Stimulated activated CD4-positive, alpha-beta T cell treated with anti-CD3 and anti-CD28 coated beads, TNF-alpha, amount 100 ng/mL, for 48 hours (primary cell): ENCODE measurements at regions not wholly inside any gene's neighbourhood (a gene's known extent, or its start where the extent isn't known, plus 50 kb on each side); places are given as distances from the start of the nearest gene placed in this dataset.
"Not testable (repeated sequence)": the region's sequence is repeated elsewhere in the genome, so short reads cannot be mapped to it uniquely, and the experiment has no call there.

Experiments used
- DNase-seq, 3 donors: peaks; one replicate each; pipeline ENCODE4 v3.0.0-alpha.2; 2020; ENCODE audit warnings: low read depth in 3 of 3

DNA sequence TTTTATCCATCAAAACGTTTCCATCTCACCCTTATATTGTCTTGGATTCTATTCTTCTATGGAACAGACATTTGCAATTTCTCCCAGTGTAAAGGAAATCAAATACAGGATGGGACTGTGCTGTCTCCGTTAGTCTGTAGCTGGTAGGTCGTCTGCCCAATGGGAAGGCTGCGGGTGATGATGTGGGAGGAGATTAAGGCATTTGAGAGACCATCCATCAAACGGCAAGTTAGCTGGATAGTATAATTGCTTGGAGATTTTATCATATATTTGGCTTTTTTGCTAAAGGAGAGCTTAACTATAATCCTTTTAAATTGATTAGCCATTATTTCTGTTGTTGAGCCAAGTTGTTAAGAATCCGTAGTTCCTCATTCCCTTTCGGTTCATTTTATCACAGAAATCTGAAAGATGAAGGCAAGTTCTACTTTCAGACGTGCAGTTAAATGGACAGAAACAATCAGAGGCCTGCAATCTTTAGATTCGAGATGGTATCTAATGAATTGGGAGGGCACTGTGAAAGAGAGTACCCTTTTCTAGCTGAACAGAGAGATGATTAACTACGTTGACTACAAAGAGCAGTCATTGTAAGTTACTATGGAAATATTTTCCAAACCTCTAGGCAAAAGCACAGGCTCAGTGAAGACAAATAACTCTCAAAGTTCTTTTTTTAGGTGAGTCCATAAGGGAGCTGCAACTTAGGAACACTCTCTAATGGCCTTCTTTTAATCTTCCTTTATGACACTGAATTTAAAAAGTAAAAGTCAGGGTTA is 253.3 kb upstream of the KIAA1217 start:
- DNase-seq: no peak

DNA sequence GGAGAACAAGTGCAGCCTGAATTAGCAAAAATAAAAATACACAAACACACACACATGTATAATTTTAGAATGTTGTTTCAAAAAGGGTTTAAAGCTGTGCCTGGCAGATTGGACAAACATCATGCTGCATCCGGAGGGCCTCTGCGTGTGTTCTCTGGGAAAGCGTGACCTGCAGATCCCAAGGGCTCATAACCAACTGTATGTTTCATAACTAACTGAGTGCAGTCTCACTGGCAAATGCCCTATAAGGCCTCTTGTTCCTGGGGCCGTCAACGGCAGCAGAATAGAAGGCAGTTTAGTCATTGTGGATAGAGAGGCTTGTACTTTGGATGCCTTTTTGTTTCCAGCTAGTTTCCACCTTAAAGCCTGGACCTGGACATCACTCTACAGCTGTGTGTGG is 243.8 kb upstream of the KIAA1217 start:
- no peak for DNase-seq

DNA sequence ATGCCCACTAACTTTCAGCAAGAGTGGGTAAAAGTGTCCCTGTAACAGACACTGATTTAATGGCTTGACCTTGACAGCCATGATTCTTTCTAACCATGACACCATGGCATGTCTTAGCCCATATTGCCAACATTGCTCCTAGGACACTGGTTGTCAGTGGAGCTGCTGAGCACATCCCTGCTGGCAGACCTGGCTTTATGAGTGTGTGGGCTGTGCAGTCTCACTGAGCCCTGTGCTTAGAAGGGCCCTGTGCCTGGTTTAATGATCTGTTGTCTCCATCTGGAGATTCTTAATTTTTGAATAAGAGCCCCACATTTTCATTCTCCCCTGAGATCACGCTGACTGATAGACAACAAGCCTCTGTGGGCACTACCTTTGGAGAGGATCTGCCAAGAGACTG is 243.1 kb upstream of the KIAA1217 start:
- no peak for DNase-seq

- no peak for DNase-seq
Observed at GRCh38 chr10:23966504-23967051, 242.4 kb upstream of the KIAA1217 start.

GRCh38 chr10:23968301-23968700 is 240.6 kb upstream of the KIAA1217 start:
- DNase-seq: no peak

DNA sequence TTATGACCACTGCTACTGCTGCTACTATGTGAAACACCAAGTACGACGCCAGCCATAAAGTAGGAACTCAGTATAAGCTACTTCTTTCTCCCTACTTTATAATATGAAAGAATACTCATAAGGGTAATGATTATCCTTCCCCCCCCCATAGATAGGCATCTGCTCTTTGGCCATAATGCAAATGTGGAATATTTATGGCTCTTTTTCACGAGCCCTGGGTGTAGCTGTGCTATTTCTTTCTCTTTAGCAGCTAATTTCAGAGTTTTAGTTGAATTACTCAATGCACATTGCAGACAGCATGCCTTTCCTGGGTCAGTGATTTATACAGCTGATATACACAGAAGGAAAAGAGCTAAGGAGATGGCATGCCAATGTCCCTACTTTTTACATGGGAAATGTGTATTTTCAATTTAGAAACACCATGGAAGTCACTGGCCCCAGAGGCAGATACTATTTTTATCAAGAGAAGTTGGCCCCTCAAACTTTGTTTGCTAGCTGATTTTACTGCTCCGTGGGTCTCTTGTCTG is 234.1 kb upstream of the KIAA1217 start:
- DNase-seq: no peak

GRCh38 chr10:23975431-23975830 is 233.5 kb upstream of the KIAA1217 start:
- DNase-seq: no peak

GRCh38 chr10:23976275-23976674 is 232.7 kb upstream of the KIAA1217 start:
- no peak for DNase-seq

- no peak for DNase-seq
Observed at GRCh38 chr10:23978317-23978716, 230.6 kb upstream of the KIAA1217 start.

GRCh38 chr10:23980094-23980493 is 228.8 kb upstream of the KIAA1217 start:
- DNase-seq: no peak

GRCh38 chr10:23981520-23982309 is 227.2 kb upstream of the KIAA1217 start:
- no peak for DNase-seq

DNA sequence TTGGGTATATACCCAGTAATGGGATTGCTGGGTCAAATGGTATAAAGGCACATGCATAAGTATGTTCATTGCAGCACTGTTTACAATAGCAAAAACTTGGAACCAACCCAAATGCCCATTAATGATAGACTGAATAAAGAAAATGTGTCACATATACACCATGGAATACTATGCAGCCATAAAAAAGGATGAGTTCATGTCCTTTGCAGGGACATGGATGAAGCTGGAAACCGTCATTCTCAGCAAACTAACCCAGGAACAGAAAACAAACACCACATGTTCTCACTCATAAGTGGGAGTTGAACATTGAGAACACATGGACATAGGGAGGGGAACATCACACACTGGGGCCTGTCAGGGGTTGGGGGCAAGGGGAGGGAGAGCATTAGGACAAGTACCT is 224.5 kb upstream of the KIAA1217 start:
- not testable (repeated sequence) for DNase-seq

DNA sequence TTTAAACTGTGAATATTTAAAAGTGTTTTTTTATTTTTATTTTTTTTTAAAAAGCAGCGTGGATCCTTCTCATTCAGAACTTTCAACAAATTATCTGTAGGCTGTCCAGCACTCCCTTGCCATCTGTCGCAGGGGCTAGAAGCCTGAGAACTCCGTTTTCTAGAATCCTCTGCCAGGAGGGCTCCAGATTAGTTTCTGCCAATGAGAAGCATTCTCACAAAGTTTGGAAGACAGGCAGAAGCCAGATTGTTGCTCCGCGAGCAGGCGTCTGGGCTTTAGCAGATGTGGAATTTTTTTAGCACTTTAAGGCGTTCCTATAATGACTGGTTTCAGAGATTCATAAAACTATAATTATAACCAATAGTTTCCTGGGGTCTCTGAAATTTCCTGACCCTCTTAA is 220.9 kb upstream of the KIAA1217 start:
- no peak for DNase-seq

GRCh38 chr10:23994459-23995046 is 214.4 kb upstream of the KIAA1217 start:
- peak; percentile 3 to 17 (median 7) for DNase-seq

GRCh38 chr10:23999445-23999844 is 209.5 kb upstream of the KIAA1217 start:
- no peak for DNase-seq

DNA sequence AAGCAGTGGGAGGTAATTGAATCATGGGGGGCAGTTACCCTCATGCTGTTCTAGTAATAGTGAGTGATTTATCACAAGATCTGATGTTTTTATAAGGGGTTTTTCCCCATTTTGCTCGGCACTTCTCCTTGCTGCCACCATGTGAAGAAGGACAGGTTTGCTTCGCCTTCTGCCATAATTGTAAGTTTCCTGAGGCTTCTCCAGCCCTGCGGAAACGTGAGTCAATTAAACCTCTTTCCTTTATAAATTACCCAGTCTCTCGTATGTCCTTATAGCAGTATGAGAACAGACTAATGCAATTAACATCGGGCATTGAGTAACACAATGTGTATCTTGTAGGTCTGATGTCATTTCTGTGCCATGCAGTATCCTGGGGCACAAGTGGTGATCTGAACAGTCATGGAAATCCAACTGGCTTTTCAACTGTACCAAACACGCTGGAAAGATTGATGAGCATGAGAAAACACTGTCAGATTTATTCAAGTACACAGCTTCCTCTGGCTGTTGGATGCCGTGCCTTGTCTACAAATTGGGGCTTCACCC is 208.6 kb upstream of the KIAA1217 start:
- DNase-seq: no peak

GRCh38 chr10:24006741-24007140 is 202.2 kb upstream of the KIAA1217 start:
- DNase-seq: no peak

- no peak for DNase-seq
Observed at GRCh38 chr10:24007359-24007758, 201.6 kb upstream of the KIAA1217 start.

DNA sequence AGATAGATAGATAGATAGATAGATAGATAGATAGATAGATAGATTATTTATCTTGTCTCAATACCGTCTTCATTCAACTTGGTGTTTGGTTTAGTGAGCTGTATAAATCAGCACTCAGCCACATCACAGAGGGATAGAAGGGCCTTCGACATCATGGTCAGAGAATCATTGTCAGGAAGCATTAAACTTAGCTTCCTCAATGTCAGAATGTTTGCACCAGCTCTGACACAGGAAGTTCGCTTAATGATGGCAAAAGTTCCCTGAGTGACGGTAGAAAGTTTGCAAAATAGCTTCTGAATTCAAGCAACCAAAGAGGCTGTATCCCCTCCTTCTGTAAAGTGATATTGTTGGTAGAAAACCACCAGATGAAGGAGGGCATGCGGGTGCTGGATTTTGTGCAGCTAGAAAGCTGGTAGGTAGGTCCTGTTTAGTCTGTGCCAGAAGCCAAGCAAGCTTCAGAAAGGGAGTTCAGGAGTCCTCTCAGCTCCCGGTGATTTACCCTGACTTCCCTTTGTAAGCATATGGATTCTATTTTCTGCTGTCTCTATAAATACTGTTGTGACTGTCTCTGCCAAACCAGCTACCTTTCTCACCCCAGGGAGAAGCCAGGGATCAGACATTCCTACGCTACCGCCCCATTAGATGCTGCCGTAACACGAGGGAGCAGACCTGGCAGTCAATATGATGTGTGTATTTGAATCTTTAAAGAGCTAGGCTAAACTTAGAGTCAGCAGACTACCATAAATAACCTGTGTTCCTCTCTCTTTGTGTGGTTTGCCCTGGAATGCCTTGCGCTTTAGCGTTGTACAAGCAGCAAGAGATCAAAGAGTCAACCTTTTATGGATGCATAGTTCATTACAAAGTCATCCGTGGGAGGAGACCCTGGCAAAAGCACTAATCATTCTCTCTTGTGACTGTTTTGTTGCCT is 200.5 kb upstream of the KIAA1217 start:
- DNase-seq: no peak

- DNase-seq: no peak
Observed at GRCh38 chr10:24009115-24009514, 199.8 kb upstream of the KIAA1217 start.

DNA sequence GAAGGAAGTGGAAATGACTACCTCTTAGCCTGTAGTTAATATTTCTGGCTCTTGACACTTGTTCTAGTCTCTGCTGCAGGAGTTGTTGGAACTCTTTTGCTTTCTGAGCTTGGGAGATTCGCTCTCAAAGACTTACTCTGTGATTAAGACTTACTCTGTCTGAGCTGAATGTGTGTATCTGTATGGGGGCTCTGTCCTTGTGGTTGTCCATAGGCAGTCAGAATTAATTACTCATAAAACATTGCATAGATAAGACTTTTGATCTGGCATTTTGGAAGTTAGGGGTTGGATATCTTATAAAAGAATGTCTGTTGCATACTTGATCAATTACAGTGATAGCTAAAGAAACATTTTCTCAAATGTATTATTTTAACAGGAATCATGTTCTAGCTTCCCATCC is 199.2 kb upstream of the KIAA1217 start:
- no peak for DNase-seq
